Kidney (tissue), 13 donors: ENCODE measurements at regions not wholly inside any gene's neighbourhood (a gene's known extent, or its start where the extent isn't known, plus 50 kb on each side); places are given as distances from the start of the nearest gene placed in this dataset.

Experiments
- DNase-seq, 5 donors: peaks; one replicate each; pipeline ENCODE4 v3.0.0-alpha.2; 2013 to 2020
- FAIRE-seq: peaks from 2 replicates; lab custom pipeline; 2012; peaks lifted over from hg19 to GRCh38; lab: Jason Lieb, UNC
- H3K27ac ChIP-seq, 2 donors: one replicate each; pipeline ENCODE4 v1.7.0; 2013; ENCODE audit warnings: low read depth in 2 of 2, low read length in 2 of 2, inconsistent platforms in 1 of 2
- H3K27me3 ChIP-seq: one replicate; pipeline ENCODE4 v1.7.1; 2013; ENCODE audit warnings: low read length, inconsistent platforms; ENCODE audit not compliant: control insufficient read depth, insufficient read depth
- H3K36me3 ChIP-seq, 3 donors: one replicate each; pipeline versions ENCODE4 v1.7.0 to v1.7.1; 2013; ENCODE audit warnings: low read length in 3 of 3, control low read depth in 1 of 3, inconsistent platforms in 1 of 3; ENCODE audit not compliant: insufficient read depth in 3 of 3, control insufficient read depth in 2 of 3
- H3K4me1 ChIP-seq, 3 donors: one replicate each; pipeline versions ENCODE4 v1.7.0 to v1.7.1; 2013; ENCODE audit warnings: low read length in 3 of 3, inconsistent platforms in 1 of 3, low read depth in 1 of 3; ENCODE audit not compliant: control insufficient read depth in 2 of 3, insufficient read depth in 2 of 3
- H3K4me3 ChIP-seq, 3 donors: one replicate each; pipeline versions ENCODE4 v1.7.0 to v1.8.1; 2013; ENCODE audit warnings: low read length in 3 of 3, control low read depth in 1 of 3, inconsistent platforms in 1 of 3
- H3K9ac ChIP-seq, 3 donors: one replicate each; pipeline versions ENCODE4 v1.7.0 to v1.7.1; 2013; ENCODE audit warnings: low read length in 3 of 3, control low read depth in 1 of 3, inconsistent platforms in 1 of 3
- H3K9me3 ChIP-seq, 3 donors: one replicate each; pipeline versions ENCODE4 v1.7.0 to v1.7.1; 2013; ENCODE audit warnings: low read length in 3 of 3, control low read depth in 1 of 3, inconsistent platforms in 1 of 3; ENCODE audit not compliant: control insufficient read depth in 2 of 3, insufficient read depth in 1 of 3
- CTCF ChIP-seq: IDR thresholded peaks from 3 replicates; pipeline ENCODE4 v1.5.1; 2012; ENCODE audit warnings: mild to moderate bottlenecking, moderate library complexity, borderline replicate concordance; ENCODE audit not compliant: insufficient read depth; ENCODE audit errors: extremely low read depth
- intact Hi-C: fragments of 100-400 bp; cut with DNase I; formaldehyde crosslinking; loops from one replicate; pipeline ENCODE4 v1.11.1; 2022
- donor health status: control.
- donor health status: control.
- donor health status: control.
- donor health status: control.
- donor health status: control.
- donor health status: DM: yes; HTN: yes; CAD: no.
- donor health status: Normal renal cell carcinoma (clear cell type).

DNA sequence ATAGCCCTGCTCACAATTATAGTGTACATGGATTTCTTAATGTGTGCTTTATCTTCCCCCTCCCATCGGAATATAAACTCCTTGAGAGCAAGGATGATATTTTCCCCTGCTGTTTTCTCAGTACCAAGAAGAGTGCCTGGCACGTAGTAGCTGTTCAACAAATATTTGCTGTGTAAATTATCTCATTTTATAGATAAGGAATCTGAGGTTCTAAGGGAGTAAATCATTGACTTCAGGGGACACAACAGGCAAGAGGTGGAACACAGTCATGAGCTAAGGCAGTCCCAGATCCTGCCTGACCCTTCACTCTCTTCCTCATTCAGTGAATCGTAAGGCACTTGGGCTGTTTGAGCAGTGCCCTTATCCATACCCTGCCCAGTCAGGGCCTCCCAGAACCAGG lies 187.3 kb upstream of the TNP1 start:
- intact Hi-C loops, result no loop called here
- FAIRE-seq (no peak), DNase-seq (no peak)
- H3K9me3 ChIP-seq, result no peaks in the 10 kb centered on the region
- no peaks in the 10 kb centered on the region for H3K36me3 ChIP-seq
- no peaks in the 10 kb centered on the region for H3K4me1 ChIP-seq
- no peaks in the 10 kb centered on the region for H3K27me3 ChIP-seq
- H3K27ac ChIP-seq, result no peak overlapping the region
- TF ChIP-seq CTCF, result no peak
- no peak overlapping the region for H3K4me3 ChIP-seq
- no peak overlapping the region for H3K9ac ChIP-seq

GRCh38 chr2:217045700-217046475 lies 186.0 kb upstream of the TNP1 start:
- Histone ChIP-seq H3K4me3 (no peak overlapping the region), H3K4me1 (no peaks in the 10 kb centered on the region), H3K9me3 (no peaks in the 10 kb centered on the region), H3K9ac (no peak overlapping the region), H3K36me3 (no peaks in the 10 kb centered on the region), H3K27ac (no peak overlapping the region), H3K27me3 (no peaks in the 10 kb centered on the region)
- FAIRE-seq (no peak), DNase-seq (no peak)
- intact Hi-C loops, result no loop called here
- TF ChIP-seq CTCF, result no peak

GRCh38 chr2:217040099-217040498 lies 180.2 kb upstream of the TNP1 start:
- no peaks in the 10 kb centered on the region for H3K9me3 ChIP-seq

More at GRCh38 chr2:217040099-217040498, 180.2 kb upstream of the TNP1 start:
- DNase-seq, result no peak
- Histone ChIP-seq H3K4me3 (no peak overlapping the region), H3K9ac (no peak overlapping the region), H3K4me1 (peaks cover 0 to 6% (median 0%) of the 10 kb centered on the region in 3 donors), H3K27ac (no peak overlapping the region), H3K27me3 (no peaks in the 10 kb centered on the region), H3K36me3 (no peaks in the 10 kb centered on the region)
- intact Hi-C loops, result no loop called here
- no peak for TF ChIP-seq CTCF
- no peak for FAIRE-seq
